HL-60 (cell line): ENCODE measurements at regions not wholly inside any gene's neighbourhood (a gene's known extent, or its start where the extent isn't known, plus 50 kb on each side); places are given as distances from the start of the nearest gene placed in this dataset.

ENCODE experiments used
- DNase-seq, 2 experiments: peaks; one replicate each; pipeline ENCODE4 v3.0.0-alpha.2; 2010 to 2020; ENCODE audit warnings: low read depth in 1 of 2, low spot score in 1 of 2
- H3K27ac ChIP-seq: fragments of 250-450 bp; sonication (Bioruptor Pico); replicated peaks from 2 replicates; pipeline ENCODE4 v1.5.1; 2020; ENCODE audit warnings: mild to moderate bottlenecking, moderate library complexity
- H3K27me3 ChIP-seq: fragments of 250-450 bp; sonication (Bioruptor Pico); 2 replicates; pipeline ENCODE4 v1.5.1; 2021; ENCODE audit warnings: mild to moderate bottlenecking, moderate library complexity; ENCODE audit not compliant: insufficient read depth, poor library complexity, severe bottlenecking
- H3K4me3 ChIP-seq: replicated peaks from 2 replicates; pipeline ENCODE4 v1.5.1; 2011; ENCODE audit warnings: mild to moderate bottlenecking, control low read depth, low read length; ENCODE audit not compliant: insufficient read depth
- GABPA ChIP-seq: IDR thresholded peaks from 2 replicates; pipeline ENCODE4 v1.6.1; 2012; ENCODE audit warnings: low read depth
- POLR2AphosphoS5 ChIP-seq: IDR thresholded peaks from 2 replicates; pipeline ENCODE4 v1.6.1; 2012; ENCODE audit warnings: low read depth
- SPI1 ChIP-seq: IDR thresholded peaks from 2 replicates; pipeline ENCODE4 v1.6.1; 2012; ENCODE audit warnings: low read depth, mild to moderate bottlenecking, borderline replicate concordance
- TF ChIP-seq, protein P1 (sequence below): IDR thresholded peaks from 2 replicates; pipeline ENCODE4 v1.6.1; 2012; ENCODE audit warnings: low read depth; ENCODE audit not compliant: insufficient replicate concordance
- TF ChIP-seq, protein P2 (sequence below): IDR thresholded peaks from one replicate; pipeline ENCODE4 v1.5.1; 2011; ENCODE audit warnings: low read length, control low read depth, inconsistent platforms; ENCODE audit not compliant: insufficient read depth

DNA sequence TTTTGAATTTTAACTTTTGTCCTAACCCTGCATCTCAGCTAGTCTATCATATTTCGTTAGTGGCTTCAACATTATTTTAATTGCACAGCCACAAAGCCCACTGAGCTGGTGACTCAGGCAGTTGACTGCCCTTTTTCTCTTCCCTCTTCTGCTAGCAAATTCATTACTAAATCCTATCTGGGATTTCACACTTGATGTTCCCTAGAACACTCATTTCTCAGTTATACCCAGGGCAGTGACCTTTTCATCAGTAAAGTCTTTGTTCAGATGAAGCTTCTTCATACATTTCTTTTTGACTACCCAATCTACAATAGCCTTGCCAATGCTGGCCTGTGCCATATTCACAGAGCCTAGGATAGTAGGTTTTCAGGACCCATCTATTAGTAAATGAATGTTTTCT lies 107.0 kb downstream of the ATXN7L3B start:
- DNase-seq: no peak
- Histone ChIP-seq H3K27ac (no peak overlapping the region), H3K27me3 (no peaks in the 10 kb centered on the region)

GRCh38 chr12:74646831-74647230 lies 109.2 kb downstream of the ATXN7L3B start:
- TF ChIP-seq SPI1: no peak
- TF ChIP-seq, protein P1, sequence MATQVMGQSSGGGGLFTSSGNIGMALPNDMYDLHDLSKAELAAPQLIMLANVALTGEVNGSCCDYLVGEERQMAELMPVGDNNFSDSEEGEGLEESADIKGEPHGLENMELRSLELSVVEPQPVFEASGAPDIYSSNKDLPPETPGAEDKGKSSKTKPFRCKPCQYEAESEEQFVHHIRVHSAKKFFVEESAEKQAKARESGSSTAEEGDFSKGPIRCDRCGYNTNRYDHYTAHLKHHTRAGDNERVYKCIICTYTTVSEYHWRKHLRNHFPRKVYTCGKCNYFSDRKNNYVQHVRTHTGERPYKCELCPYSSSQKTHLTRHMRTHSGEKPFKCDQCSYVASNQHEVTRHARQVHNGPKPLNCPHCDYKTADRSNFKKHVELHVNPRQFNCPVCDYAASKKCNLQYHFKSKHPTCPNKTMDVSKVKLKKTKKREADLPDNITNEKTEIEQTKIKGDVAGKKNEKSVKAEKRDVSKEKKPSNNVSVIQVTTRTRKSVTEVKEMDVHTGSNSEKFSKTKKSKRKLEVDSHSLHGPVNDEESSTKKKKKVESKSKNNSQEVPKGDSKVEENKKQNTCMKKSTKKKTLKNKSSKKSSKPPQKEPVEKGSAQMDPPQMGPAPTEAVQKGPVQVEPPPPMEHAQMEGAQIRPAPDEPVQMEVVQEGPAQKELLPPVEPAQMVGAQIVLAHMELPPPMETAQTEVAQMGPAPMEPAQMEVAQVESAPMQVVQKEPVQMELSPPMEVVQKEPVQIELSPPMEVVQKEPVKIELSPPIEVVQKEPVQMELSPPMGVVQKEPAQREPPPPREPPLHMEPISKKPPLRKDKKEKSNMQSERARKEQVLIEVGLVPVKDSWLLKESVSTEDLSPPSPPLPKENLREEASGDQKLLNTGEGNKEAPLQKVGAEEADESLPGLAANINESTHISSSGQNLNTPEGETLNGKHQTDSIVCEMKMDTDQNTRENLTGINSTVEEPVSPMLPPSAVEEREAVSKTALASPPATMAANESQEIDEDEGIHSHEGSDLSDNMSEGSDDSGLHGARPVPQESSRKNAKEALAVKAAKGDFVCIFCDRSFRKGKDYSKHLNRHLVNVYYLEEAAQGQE: no peak
- no peak for TF ChIP-seq POLR2AphosphoS5
- no peak for TF ChIP-seq GABPA
- TF ChIP-seq, protein P2, sequence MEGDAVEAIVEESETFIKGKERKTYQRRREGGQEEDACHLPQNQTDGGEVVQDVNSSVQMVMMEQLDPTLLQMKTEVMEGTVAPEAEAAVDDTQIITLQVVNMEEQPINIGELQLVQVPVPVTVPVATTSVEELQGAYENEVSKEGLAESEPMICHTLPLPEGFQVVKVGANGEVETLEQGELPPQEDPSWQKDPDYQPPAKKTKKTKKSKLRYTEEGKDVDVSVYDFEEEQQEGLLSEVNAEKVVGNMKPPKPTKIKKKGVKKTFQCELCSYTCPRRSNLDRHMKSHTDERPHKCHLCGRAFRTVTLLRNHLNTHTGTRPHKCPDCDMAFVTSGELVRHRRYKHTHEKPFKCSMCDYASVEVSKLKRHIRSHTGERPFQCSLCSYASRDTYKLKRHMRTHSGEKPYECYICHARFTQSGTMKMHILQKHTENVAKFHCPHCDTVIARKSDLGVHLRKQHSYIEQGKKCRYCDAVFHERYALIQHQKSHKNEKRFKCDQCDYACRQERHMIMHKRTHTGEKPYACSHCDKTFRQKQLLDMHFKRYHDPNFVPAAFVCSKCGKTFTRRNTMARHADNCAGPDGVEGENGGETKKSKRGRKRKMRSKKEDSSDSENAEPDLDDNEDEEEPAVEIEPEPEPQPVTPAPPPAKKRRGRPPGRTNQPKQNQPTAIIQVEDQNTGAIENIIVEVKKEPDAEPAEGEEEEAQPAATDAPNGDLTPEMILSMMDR: no peak

More for the DNA sequence above, 107.0 kb downstream of the ATXN7L3B start:
- H3K4me3 ChIP-seq: no peak overlapping the region
- TF ChIP-seq, protein P1: no peak
- no peak for TF ChIP-seq POLR2AphosphoS5
- TF ChIP-seq, protein P2: no peak
- TF ChIP-seq SPI1: no peak
- TF ChIP-seq GABPA: no peak

DNA sequence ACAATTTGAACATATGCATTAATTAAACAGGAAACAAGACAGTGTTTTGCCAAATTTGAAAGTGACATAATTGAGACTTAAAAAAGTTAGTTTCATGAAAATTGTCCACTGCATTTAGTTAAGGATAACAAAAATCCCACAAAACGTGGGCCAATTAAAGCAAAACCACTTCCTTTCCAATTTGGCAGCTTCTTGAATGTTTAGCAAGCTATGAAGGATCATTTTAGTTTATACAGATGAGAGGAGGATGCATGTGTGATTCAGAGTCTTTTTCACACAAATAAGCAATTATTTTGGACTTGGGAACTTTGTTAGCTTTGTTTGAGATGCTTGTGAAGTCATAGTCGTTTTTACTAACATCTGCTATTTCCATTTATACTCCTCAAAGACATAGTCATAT lies 109.6 kb downstream of the ATXN7L3B start:
- no peaks in the 10 kb centered on the region for H3K27me3 ChIP-seq
- no peak overlapping the region for H3K4me3 ChIP-seq
- H3K27ac ChIP-seq: no peak overlapping the region
- TF ChIP-seq, protein P2: no peak
- TF ChIP-seq, protein P1: no peak
- TF ChIP-seq GABPA: no peak
- TF ChIP-seq POLR2AphosphoS5: no peak
- TF ChIP-seq SPI1: no peak
- DNase-seq: no peak

More at GRCh38 chr12:74646831-74647230, 109.2 kb downstream of the ATXN7L3B start:
- no peak overlapping the region for H3K27ac ChIP-seq
- no peak overlapping the region for H3K4me3 ChIP-seq
- H3K27me3 ChIP-seq: no peaks in the 10 kb centered on the region
- DNase-seq: no peak
